ENCODE measurements at regions not wholly inside any gene's neighbourhood (a gene's known extent, or its start where the extent isn't known, plus 50 kb on each side); places are given as distances from the start of the nearest gene placed in this dataset.
"Not testable (repeated sequence)": the region's sequence is repeated elsewhere in the genome, so short reads cannot be mapped to it uniquely, and the experiment has no call there.

DNA sequence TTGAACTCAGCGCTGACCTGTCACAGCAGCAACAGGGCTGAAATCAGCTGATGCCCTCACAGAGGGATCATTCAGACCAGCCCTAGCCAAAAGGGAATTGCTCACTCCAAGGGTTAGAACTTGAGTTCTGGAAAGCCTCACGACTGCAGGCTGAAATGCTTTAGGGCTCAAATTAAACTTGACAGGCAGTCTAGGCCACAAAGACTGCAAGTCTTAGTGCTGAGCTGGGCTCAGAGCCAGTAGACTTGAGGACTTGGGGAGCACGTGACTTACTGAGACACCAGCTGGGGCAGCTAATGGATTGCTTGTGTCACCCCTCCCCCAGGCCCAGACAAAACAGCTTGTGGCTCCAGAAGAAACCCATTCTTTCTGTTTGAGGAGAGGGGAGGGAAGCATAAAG, 119.0 kb upstream of the SLC6A14 start:
- no peak for FAIRE-seq
- Histone ChIP-seq H3K4me1 (ENCODE audit: control insufficient read depth in 3 of 3, insufficient read depth in 2 of 3, low read depth in 1 of 3, low read length in 2 of 3) (no peaks in the 10 kb centered on the region), H3K9me3 (ENCODE audit: control insufficient read depth in 2 of 2, insufficient read depth in 1 of 2, low read depth in 1 of 2, low read length in 1 of 2) (no peaks in the 10 kb centered on the region), H3K27ac (ENCODE audit: low read depth in 1 of 3, low read length in 2 of 3) (no peak overlapping the region), H3K4me3 (ENCODE audit: low read depth in 1 of 3, low read length in 3 of 3) (no peak overlapping the region), H3K36me3 (ENCODE audit: control insufficient read depth in 3 of 3, insufficient read depth in 2 of 3, low read depth in 1 of 3, low read length in 3 of 3) (no peaks in the 10 kb centered on the region), H3K27me3 (ENCODE audit: control insufficient read depth in 3 of 3, insufficient read depth in 3 of 3, low read length in 3 of 3) (no peaks in the 10 kb centered on the region)
- DNase-seq = peak; percentile 7 to 28
- WGBS, 3 donors = 28 to 44% (median 32%) methylated on average over 3 of the region's 3 CpGs

GRCh38 chrX:116318672-116319071, 117.7 kb upstream of the SLC6A14 start:
- FAIRE-seq = no peak
- no peak overlapping the region for H3K4me3 ChIP-seq (ENCODE audit: low read depth in 1 of 3, low read length in 3 of 3)
- no peak for DNase-seq
- H3K27ac ChIP-seq (ENCODE audit: low read depth in 1 of 3, low read length in 2 of 3) = no peak overlapping the region
- 92 to 100% (median 94%) methylated on average over 1 of the region's 1 CpG for WGBS, 3 donors
- H3K4me1 ChIP-seq (ENCODE audit: control insufficient read depth in 3 of 3, insufficient read depth in 2 of 3, low read depth in 1 of 3, low read length in 2 of 3) = no peaks in the 10 kb centered on the region
- no peaks in the 10 kb centered on the region for H3K9me3 ChIP-seq (ENCODE audit: control insufficient read depth in 2 of 2, insufficient read depth in 1 of 2, low read depth in 1 of 2, low read length in 1 of 2)
- H3K36me3 ChIP-seq (ENCODE audit: control insufficient read depth in 3 of 3, insufficient read depth in 2 of 3, low read depth in 1 of 3, low read length in 3 of 3) = no peaks in the 10 kb centered on the region
- H3K27me3 ChIP-seq (ENCODE audit: control insufficient read depth in 3 of 3, insufficient read depth in 3 of 3, low read length in 3 of 3) = no peaks in the 10 kb centered on the region

DNA sequence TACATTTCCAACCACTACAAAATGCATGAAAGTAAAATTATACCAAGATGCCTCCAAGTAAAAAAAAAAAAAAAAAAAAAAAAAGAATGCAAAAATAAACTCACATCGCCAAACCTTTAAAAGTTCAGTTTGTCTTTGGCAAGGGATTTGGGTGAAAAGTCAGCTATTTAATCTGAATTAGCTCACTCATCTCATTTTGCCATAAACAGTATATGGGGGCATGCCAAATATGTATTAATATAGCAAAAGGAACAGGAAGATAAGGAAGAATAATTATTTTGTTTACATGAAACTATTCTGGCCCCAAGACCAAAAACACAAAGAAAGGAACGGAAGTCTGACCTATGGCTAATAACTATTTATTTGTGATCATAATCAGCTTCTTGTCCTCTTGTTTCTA, 114.7 kb upstream of the SLC6A14 start:
- no peaks in the 10 kb centered on the region for H3K27me3 ChIP-seq (ENCODE audit: control insufficient read depth in 3 of 3, insufficient read depth in 3 of 3, low read length in 3 of 3)
- FAIRE-seq (no peak), DNase-seq (no peak)
- 68 to 91% (median 73%) methylated on average over 2 of the region's 2 CpGs for WGBS, 3 donors
- no peak overlapping the region for H3K27ac ChIP-seq (ENCODE audit: low read depth in 1 of 3, low read length in 2 of 3)
- H3K4me3 ChIP-seq (ENCODE audit: low read depth in 1 of 3, low read length in 3 of 3) = no peak overlapping the region
- H3K36me3 ChIP-seq (ENCODE audit: control insufficient read depth in 3 of 3, insufficient read depth in 2 of 3, low read depth in 1 of 3, low read length in 3 of 3) = no peaks in the 10 kb centered on the region
- H3K4me1 ChIP-seq (ENCODE audit: control insufficient read depth in 3 of 3, insufficient read depth in 2 of 3, low read depth in 1 of 3, low read length in 2 of 3) = no peaks in the 10 kb centered on the region
- no peaks in the 10 kb centered on the region for H3K9me3 ChIP-seq (ENCODE audit: control insufficient read depth in 2 of 2, insufficient read depth in 1 of 2, low read depth in 1 of 2, low read length in 1 of 2)

DNA sequence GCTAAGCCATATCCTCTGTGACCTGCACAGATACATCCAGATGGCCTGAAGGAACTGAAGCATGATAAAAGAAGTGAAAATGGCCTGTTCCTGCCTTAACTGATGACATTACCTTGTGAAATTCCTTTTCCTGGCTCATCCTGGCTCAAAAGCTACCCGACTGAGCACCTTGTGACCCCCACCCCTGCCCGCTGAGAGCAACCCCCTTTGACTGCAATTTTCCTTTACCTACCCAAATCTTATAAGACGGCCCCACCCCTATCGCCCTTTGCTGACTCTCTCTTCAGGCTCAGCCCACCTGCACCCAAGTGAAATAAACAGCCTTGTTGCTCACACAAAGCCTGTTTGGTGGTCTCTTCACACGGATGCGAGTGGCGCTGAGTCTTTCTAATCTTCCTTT, 104.4 kb upstream of the SLC6A14 start:
- H3K36me3 ChIP-seq (ENCODE audit: control insufficient read depth in 3 of 3, insufficient read depth in 2 of 3, low read depth in 1 of 3, low read length in 3 of 3); H3K27me3 ChIP-seq (ENCODE audit: control insufficient read depth in 3 of 3, insufficient read depth in 3 of 3, low read length in 3 of 3); FAIRE-seq; H3K9me3 ChIP-seq (ENCODE audit: control insufficient read depth in 2 of 2, insufficient read depth in 1 of 2, low read depth in 1 of 2, low read length in 1 of 2); H3K4me3 ChIP-seq (ENCODE audit: low read depth in 1 of 3, low read length in 3 of 3); H3K27ac ChIP-seq (ENCODE audit: low read depth in 1 of 3, low read length in 2 of 3); DNase-seq; H3K4me1 ChIP-seq (ENCODE audit: control insufficient read depth in 3 of 3, insufficient read depth in 2 of 3, low read depth in 1 of 3, low read length in 2 of 3): not testable (repeated sequence)
- 67 to 86% (median 76%) methylated on average over 7 of the region's 7 CpGs for WGBS, 3 donors

GRCh38 chrX:116334797-116335196, 101.6 kb upstream of the SLC6A14 start:
- H3K4me1 ChIP-seq (ENCODE audit: control insufficient read depth in 3 of 3, insufficient read depth in 2 of 3, low read depth in 1 of 3, low read length in 2 of 3); DNase-seq; H3K36me3 ChIP-seq (ENCODE audit: control insufficient read depth in 3 of 3, insufficient read depth in 2 of 3, low read depth in 1 of 3, low read length in 3 of 3); H3K9me3 ChIP-seq (ENCODE audit: control insufficient read depth in 2 of 2, insufficient read depth in 1 of 2, low read depth in 1 of 2, low read length in 1 of 2); H3K4me3 ChIP-seq (ENCODE audit: low read depth in 1 of 3, low read length in 3 of 3); FAIRE-seq; H3K27ac ChIP-seq (ENCODE audit: low read depth in 1 of 3, low read length in 2 of 3); H3K27me3 ChIP-seq (ENCODE audit: control insufficient read depth in 3 of 3, insufficient read depth in 3 of 3, low read length in 3 of 3): not testable (repeated sequence)
- WGBS, 3 donors = 41 to 50% (median 47%) methylated on average over 7 of the region's 7 CpGs

- Histone ChIP-seq H3K36me3 (ENCODE audit: control insufficient read depth in 3 of 3, insufficient read depth in 2 of 3, low read depth in 1 of 3, low read length in 3 of 3) (no peaks in the 10 kb centered on the region), H3K4me1 (ENCODE audit: control insufficient read depth in 3 of 3, insufficient read depth in 2 of 3, low read depth in 1 of 3, low read length in 2 of 3) (no peaks in the 10 kb centered on the region), H3K27me3 (ENCODE audit: control insufficient read depth in 3 of 3, insufficient read depth in 3 of 3, low read length in 3 of 3) (no peaks in the 10 kb centered on the region), H3K4me3 (ENCODE audit: low read depth in 1 of 3, low read length in 3 of 3) (no peak overlapping the region), H3K9me3 (ENCODE audit: control insufficient read depth in 2 of 2, insufficient read depth in 1 of 2, low read depth in 1 of 2, low read length in 1 of 2) (no peaks in the 10 kb centered on the region), H3K27ac (ENCODE audit: low read depth in 1 of 3, low read length in 2 of 3) (no peak overlapping the region)
- FAIRE-seq (no peak), DNase-seq (no peak)
- WGBS, 3 donors = 90 to 96% (median 94%) methylated on average over 1 of the region's 1 CpG
Measured at GRCh38 chrX:116339407-116339806, 97.0 kb upstream of the SLC6A14 start.

DNA sequence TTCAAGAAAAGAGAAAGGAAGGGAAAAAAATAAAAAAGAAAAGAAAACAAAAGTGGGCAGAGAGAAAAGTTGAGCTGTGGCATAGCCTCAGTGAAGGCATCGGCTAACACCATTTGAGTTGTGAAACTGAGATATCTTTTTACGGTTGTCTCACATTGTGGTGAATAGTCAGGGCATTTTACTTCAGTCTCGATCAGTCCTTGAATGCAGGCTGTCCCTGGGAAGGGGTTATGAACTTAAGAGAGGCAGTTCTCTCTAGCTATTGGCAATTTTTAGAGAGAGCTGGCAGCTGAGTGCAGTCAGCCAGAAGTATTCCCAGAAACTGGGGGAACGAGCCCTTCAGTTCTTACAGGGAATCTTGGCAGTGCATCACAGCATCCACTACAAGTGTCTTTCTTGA, 93.5 kb upstream of the SLC6A14 start:
- Histone ChIP-seq H3K4me1 (ENCODE audit: control insufficient read depth in 3 of 3, insufficient read depth in 2 of 3, low read depth in 1 of 3, low read length in 2 of 3) (peaks cover 0 to 3% (median 0%) of the 10 kb centered on the region in 3 donors), H3K27me3 (ENCODE audit: control insufficient read depth in 3 of 3, insufficient read depth in 3 of 3, low read length in 3 of 3) (no peaks in the 10 kb centered on the region), H3K9me3 (ENCODE audit: control insufficient read depth in 2 of 2, insufficient read depth in 1 of 2, low read depth in 1 of 2, low read length in 1 of 2) (no peaks in the 10 kb centered on the region), H3K27ac (ENCODE audit: low read depth in 1 of 3, low read length in 2 of 3) (no peak overlapping the region), H3K36me3 (ENCODE audit: control insufficient read depth in 3 of 3, insufficient read depth in 2 of 3, low read depth in 1 of 3, low read length in 3 of 3) (no peaks in the 10 kb centered on the region), H3K4me3 (ENCODE audit: low read depth in 1 of 3, low read length in 3 of 3) (no peak overlapping the region)
- WGBS, 3 donors = 44 to 62% (median 53%) methylated on average over 4 of the region's 4 CpGs
- no peak for FAIRE-seq
- DNase-seq = no peak

- Histone ChIP-seq H3K9me3 (ENCODE audit: control insufficient read depth in 2 of 2, insufficient read depth in 1 of 2, low read depth in 1 of 2, low read length in 1 of 2) (peaks cover 0 to 2% of the 10 kb centered on the region in 2 donors), H3K27me3 (ENCODE audit: control insufficient read depth in 3 of 3, insufficient read depth in 3 of 3, low read length in 3 of 3) (no peaks in the 10 kb centered on the region), H3K27ac (ENCODE audit: low read depth in 1 of 3, low read length in 2 of 3) (peak overlapping the region in 1 of 3 donors; percentile 45), H3K4me3 (ENCODE audit: low read depth in 1 of 3, low read length in 3 of 3) (no peak overlapping the region), H3K36me3 (ENCODE audit: control insufficient read depth in 3 of 3, insufficient read depth in 2 of 3, low read depth in 1 of 3, low read length in 3 of 3) (no peaks in the 10 kb centered on the region), H3K4me1 (ENCODE audit: control insufficient read depth in 3 of 3, insufficient read depth in 2 of 3, low read depth in 1 of 3, low read length in 2 of 3) (peaks cover 0 to 3% (median 0%) of the 10 kb centered on the region in 3 donors)
- DNase-seq (peak; percentile 52 to 70), FAIRE-seq (no peak)
- WGBS, 3 donors = 21 to 57% (median 38%) methylated on average over 3 of the region's 3 CpGs
Measured at GRCh38 chrX:116345958-116346357, 90.4 kb upstream of the SLC6A14 start.

DNA sequence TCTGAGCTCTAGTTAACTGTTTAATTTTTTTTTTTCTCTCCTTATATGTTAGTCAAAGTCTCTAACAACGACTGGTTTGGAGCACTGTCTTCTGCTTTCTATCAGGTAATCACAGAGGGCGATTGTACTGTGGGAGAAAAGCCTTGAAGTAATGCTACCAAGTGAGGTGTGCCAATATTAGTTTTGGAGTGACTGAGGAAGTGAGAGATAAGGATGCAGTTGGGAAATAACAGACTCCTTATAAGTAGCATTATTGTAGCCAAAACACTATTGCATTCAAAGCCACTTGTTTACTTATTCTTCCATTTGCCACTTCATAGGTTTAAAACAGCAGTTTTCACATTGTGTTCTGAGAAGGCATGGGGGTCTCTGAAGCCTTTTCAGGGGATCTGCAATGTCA, 79.1 kb upstream of the SLC6A14 start:
- Histone ChIP-seq H3K27me3 (ENCODE audit: control insufficient read depth in 3 of 3, insufficient read depth in 3 of 3, low read length in 3 of 3) (no peaks in the 10 kb centered on the region), H3K27ac (ENCODE audit: low read depth in 1 of 3, low read length in 2 of 3) (no peak overlapping the region), H3K9me3 (ENCODE audit: control insufficient read depth in 2 of 2, insufficient read depth in 1 of 2, low read depth in 1 of 2, low read length in 1 of 2) (no peaks in the 10 kb centered on the region), H3K4me3 (ENCODE audit: low read depth in 1 of 3, low read length in 3 of 3) (no peak overlapping the region), H3K4me1 (ENCODE audit: control insufficient read depth in 3 of 3, insufficient read depth in 2 of 3, low read depth in 1 of 3, low read length in 2 of 3) (no peaks in the 10 kb centered on the region), H3K36me3 (ENCODE audit: control insufficient read depth in 3 of 3, insufficient read depth in 2 of 3, low read depth in 1 of 3, low read length in 3 of 3) (no peaks in the 10 kb centered on the region)
- WGBS, 3 donors = 11 to 23% (median 20%) methylated on average over 2 of the region's 2 CpGs
- DNase-seq (peak in 1 of 2 donors; percentile 0), FAIRE-seq (no peak)

All from small intestine (tissue), 7 donors.